ENCODE measurements at regions not wholly inside any gene's neighbourhood (a gene's known extent, or its start where the extent isn't known, plus 50 kb on each side); places are given as distances from the start of the nearest gene placed in this dataset.

- intact Hi-C loops (cut with DNase I; ENCODE audit: low total_unique reads), result no loop called here
- peak in 1 of 2 donors; percentile 46 for DNase-seq (ENCODE audit: low spot score in 2 of 2)
- TF ChIP-seq POLR2A (IDR thresholded peaks at IDR 0.05) (no peak), CTCF (IDR thresholded peaks at IDR 0.05) (no peak)
- WGBS, 2 donors, result 81 to 82% methylated on average over 3 of the region's 3 CpGs
- no peak overlapping the region for H3K4me3 ChIP-seq (ENCODE audit: low read depth, poor library complexity, severe bottlenecking)
These were observed 107.0 kb downstream of the KCNF1 start for GRCh38 chr2:11018651-11019185.

- intact Hi-C loops (cut with DNase I; ENCODE audit: low total_unique reads), result no loop called here
- peak in 1 of 2 donors; percentile 54 for DNase-seq (ENCODE audit: low spot score in 2 of 2)
- TF ChIP-seq POLR2A (IDR thresholded peaks at IDR 0.05) (no peak), CTCF (IDR thresholded peaks at IDR 0.05) (no peak)
- WGBS, 2 donors, result 79 to 86% methylated on average over 2 of the region's 2 CpGs
- H3K4me3 ChIP-seq (ENCODE audit: low read depth, poor library complexity, severe bottlenecking), result no peak overlapping the region
These were observed 107.9 kb downstream of the KCNF1 start for GRCh38 chr2:11019614-11020013.

DNA sequence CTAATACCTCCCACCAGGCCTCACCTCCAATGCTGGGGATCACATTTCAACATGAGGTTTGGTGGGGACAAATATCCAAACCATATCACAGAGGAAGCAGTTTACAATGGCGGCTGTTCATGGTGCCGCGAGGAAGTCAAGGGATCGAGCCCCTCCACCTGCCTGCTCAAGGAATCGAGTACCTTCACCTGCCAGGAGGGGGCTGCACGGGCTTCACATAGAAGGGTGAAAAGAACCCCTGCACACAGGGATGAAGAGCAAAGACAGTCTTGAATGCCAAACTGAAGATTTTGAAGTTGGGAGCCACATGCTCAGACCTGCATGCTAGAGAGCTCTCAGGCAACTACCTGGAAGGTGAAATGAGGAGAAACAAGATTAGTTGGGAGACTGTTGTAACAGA, 110.3 kb downstream of the KCNF1 start:
- DNase-seq (ENCODE audit: low spot score in 2 of 2), result peak in 1 of 2 donors; percentile 49
- no peak for TF ChIP-seq CTCF (IDR thresholded peaks at IDR 0.05)
- TF ChIP-seq POLR2A (IDR thresholded peaks at IDR 0.05), result no peak
- intact Hi-C loops (cut with DNase I; ENCODE audit: low total_unique reads), result no loop called here
- 86 to 87% methylated on average over 6 of the region's 6 CpGs for WGBS, 2 donors
- H3K4me3 ChIP-seq (ENCODE audit: low read depth, poor library complexity, severe bottlenecking), result no peak overlapping the region

DNA sequence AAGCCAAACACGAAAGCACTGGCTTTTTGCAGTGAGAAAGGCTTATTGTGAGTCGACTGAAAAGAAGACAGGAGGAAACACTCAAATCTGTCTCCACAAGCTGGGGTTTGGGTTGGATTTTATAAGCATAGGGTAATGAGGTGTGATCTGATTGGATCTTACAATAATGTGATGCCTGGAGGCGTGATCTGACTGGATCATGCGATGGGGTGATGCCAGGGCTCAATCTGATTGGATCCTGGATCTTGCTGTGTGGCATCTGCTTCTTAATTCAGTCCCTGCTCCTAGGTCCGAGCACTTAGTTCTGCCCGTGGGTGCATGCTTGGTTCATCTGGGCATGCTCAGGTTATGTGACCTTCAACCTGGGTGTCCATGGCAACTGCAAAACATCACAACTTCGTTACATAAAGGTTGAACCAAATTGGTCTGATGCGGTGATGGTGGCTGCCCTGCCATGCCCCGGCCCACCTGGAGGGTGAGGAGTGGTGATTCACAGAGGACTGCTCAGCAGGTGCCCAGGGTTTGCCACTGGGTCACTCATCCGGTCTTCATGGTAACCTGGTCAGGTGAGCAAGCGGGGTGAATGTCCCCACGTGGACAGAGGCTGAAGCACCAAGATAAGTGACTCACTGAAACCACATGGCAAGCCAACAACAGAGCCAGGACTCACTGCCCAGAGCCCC, 111.0 kb downstream of the KCNF1 start:
- intact Hi-C loops (cut with DNase I; ENCODE audit: low total_unique reads), result no loop called here
- peak in 1 of 2 donors; percentile 21 for DNase-seq (ENCODE audit: low spot score in 2 of 2)
- no peak overlapping the region for H3K4me3 ChIP-seq (ENCODE audit: low read depth, poor library complexity, severe bottlenecking)
- TF ChIP-seq POLR2A (IDR thresholded peaks at IDR 0.05) (no peak), CTCF (IDR thresholded peaks at IDR 0.05) (no peak)
- 84 to 87% methylated on average over 12 of the region's 12 CpGs for WGBS, 2 donors

- intact Hi-C loops (cut with DNase I; ENCODE audit: low total_unique reads), result no loop called here
- no peak overlapping the region for H3K4me3 ChIP-seq (ENCODE audit: low read depth, poor library complexity, severe bottlenecking)
- peak in 1 of 2 donors; percentile 80 for DNase-seq (ENCODE audit: low spot score in 2 of 2)
- 87 to 88% methylated on average over 29 of the region's 29 CpGs for WGBS, 2 donors
- no peak for TF ChIP-seq POLR2A (IDR thresholded peaks at IDR 0.05)
- no peak for TF ChIP-seq CTCF (IDR thresholded peaks at IDR 0.05)
These were observed 111.9 kb downstream of the KCNF1 start for GRCh38 chr2:11023326-11024258.
